K562 (cell line): ENCODE measurements at regions not wholly inside any gene's neighbourhood (a gene's known extent, or its start where the extent isn't known, plus 50 kb on each side); places are given as distances from the start of the nearest gene placed in this dataset.

Source experiments
- CBX3 ChIP-seq, 2 experiments: IDR thresholded peaks; 1 replicate in 1 of 2; 2 replicates in 1 of 2; pipeline ENCODE4 v1.6.1; 2012; ENCODE audit warnings: inconsistent platforms in 2 of 2, low read length in 2 of 2, borderline replicate concordance in 1 of 2, control low read depth in 1 of 2
- CTCF ChIP-seq, 3 experiments: IDR thresholded peaks in 2 of 3; conservative IDR thresholded peaks in 1 of 3; 2 replicates each; pipeline ENCODE4 v1.5.1; 2011 to 2012; ENCODE audit warnings: low read length in 3 of 3, mild to moderate bottlenecking in 3 of 3, control low read depth in 2 of 3, improper control_type of control experiment in 1 of 3, inconsistent platforms in 1 of 3, low read depth in 1 of 3, mixed read lengths in 1 of 3, moderate library complexity in 1 of 3; ENCODE audit not compliant: insufficient read depth in 2 of 3
- E2F6 ChIP-seq, 2 experiments: IDR thresholded peaks; 2 replicates each; pipeline ENCODE4 v1.6.1; 2011; ENCODE audit warnings: borderline replicate concordance in 1 of 2, control low read depth in 1 of 2, low read depth in 1 of 2, low read length in 1 of 2, mild to moderate bottlenecking in 1 of 2, mixed read lengths in 1 of 2, moderate library complexity in 1 of 2; ENCODE audit not compliant: insufficient read depth in 1 of 2, insufficient read length in 1 of 2, poor library complexity in 1 of 2, severe bottlenecking in 1 of 2; ENCODE audit errors: extremely low read depth in 1 of 2
- GABPA ChIP-seq: fragments of 200-800 bp; sonication (Bioruptor generic); conservative IDR thresholded peaks from 2 replicates; pipeline ENCODE4 v1.6.1; 2016; ENCODE audit warnings: low read depth, missing genetic modification characterization, missing compliant biosample characterization
- JUND ChIP-seq, 2 experiments: IDR thresholded peaks; 2 replicates in 1 of 2; 3 replicates in 1 of 2; pipeline ENCODE4 v1.6.1; 2011; ENCODE audit warnings: borderline replicate concordance in 2 of 2, low read depth in 2 of 2, low read length in 2 of 2, improper control_type of control experiment in 1 of 2, missing biosample characterization in 1 of 2, missing genetic modification characterization in 1 of 2, missing genetic modification reagents in 1 of 2
- PTBP1 ChIP-seq: fragments of 200-400 bp; formaldehyde crosslinking; IDR thresholded peaks from 2 replicates; pipeline ENCODE4 v1.6.1; 2017; ENCODE audit warnings: low read depth, low read length
- RAD21 ChIP-seq, 2 experiments: fragments of 250-450 bp in 1 of 2; fragments of 450-650 bp in 1 of 2; sonication (Bioruptor Pico) in 1 of 2; formaldehyde crosslinking in 1 of 2; IDR thresholded peaks in 1 of 2; conservative IDR thresholded peaks in 1 of 2; 2 replicates each; pipeline versions ENCODE4 v1.4.0 to v1.8.0; 2020 to 2022; ENCODE audit warnings: mild to moderate bottlenecking in 2 of 2, moderate library complexity in 1 of 2
- STAT6 ChIP-seq: sonication (generic); formaldehyde crosslinking; IDR thresholded peaks from 2 replicates; pipeline ENCODE4 v1.8.1; 2023; ENCODE audit warnings: mild to moderate bottlenecking, missing genetic modification reagents
- TAF15 ChIP-seq: fragments of 200-400 bp; formaldehyde crosslinking; IDR thresholded peaks from 2 replicates; pipeline ENCODE4 v1.6.1; 2017; ENCODE audit warnings: mild to moderate bottlenecking, low read depth, low read length, moderate library complexity
- TCF7L2 ChIP-seq: fragments of 150-350 bp; IDR thresholded peaks from 2 replicates; pipeline ENCODE4 v1.6.1; 2016; ENCODE audit warnings: low read depth, mild to moderate bottlenecking, low read length, moderate library complexity
- TRIM28 ChIP-seq: fragments of 450-650 bp; IDR thresholded peaks from 2 replicates; pipeline ENCODE4 v1.6.1; 2017
- TF ChIP-seq, protein P1 (sequence below): sonication (generic); formaldehyde crosslinking; IDR thresholded peaks from 2 replicates; pipeline ENCODE4 v1.8.0; 2022; ENCODE audit warnings: mild to moderate bottlenecking, low read depth, missing genetic modification reagents
- TF ChIP-seq, protein P2 (sequence below): fragments of 150-350 bp; IDR thresholded peaks from 2 replicates; pipeline ENCODE4 v1.6.1; 2014; ENCODE audit warnings: low read depth, mild to moderate bottlenecking, low read length, borderline replicate concordance

DNA sequence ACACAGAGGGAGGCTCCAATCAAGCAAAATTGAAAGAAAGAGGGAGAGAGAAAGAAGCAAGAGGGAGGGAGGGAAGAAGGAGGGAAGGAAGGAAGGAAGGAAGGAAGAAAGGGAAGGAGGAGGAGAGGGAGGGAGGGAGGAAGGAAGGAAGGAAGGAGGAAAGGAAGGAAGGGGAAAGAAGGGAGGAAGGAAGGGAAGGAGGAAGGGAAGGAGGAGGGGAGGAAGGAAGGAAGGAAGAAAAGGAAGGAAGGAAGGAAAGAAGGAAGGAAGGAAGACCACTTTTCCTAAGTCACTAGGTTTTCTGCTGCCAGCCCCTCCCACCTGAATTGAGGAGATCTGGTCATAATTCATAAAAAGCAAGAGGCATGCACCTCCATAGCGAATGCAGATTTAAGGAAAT is 287.0 kb downstream of the SP3 start:
- TF ChIP-seq JUND (IDR thresholded peaks at IDR 0.05; ENCODE audit: borderline replicate concordance, low read depth, low read length) (no peak), JUND (tag; IDR thresholded peaks at IDR 0.05; ENCODE audit: borderline replicate concordance, low read depth, low read length) (no peak), RAD21 (CRISPR knock-in tag; conservative IDR thresholded peaks at IDR 0.05 in 1 of 2, IDR thresholded peaks at IDR 0.05 in 1 of 2) (no peak), TCF7L2 (no peak), E2F6 (IDR thresholded peaks at IDR 0.05; ENCODE audit: borderline replicate concordance in 1 of 2, extremely low read depth in 1 of 2, insufficient read depth in 1 of 2, insufficient read length in 1 of 2, low read depth in 1 of 2, low read length in 1 of 2, poor library complexity in 1 of 2, severe bottlenecking in 1 of 2) (no peak), CBX3 (IDR thresholded peaks at IDR 0.05; ENCODE audit: borderline replicate concordance in 1 of 2, low read length in 2 of 2) (no peak), STAT6 (CRISPR knock-in tag) (no peak), CTCF (IDR thresholded peaks at IDR 0.05 in 2 of 3, conservative IDR thresholded peaks at IDR 0.05 in 1 of 3; ENCODE audit: insufficient read depth in 2 of 3, low read depth in 1 of 3, low read length in 3 of 3) (no peak), TAF15 (no peak), GABPA (tag) (no peak), TRIM28 (no peak), PTBP1 (no peak)
- TF ChIP-seq, protein P1, sequence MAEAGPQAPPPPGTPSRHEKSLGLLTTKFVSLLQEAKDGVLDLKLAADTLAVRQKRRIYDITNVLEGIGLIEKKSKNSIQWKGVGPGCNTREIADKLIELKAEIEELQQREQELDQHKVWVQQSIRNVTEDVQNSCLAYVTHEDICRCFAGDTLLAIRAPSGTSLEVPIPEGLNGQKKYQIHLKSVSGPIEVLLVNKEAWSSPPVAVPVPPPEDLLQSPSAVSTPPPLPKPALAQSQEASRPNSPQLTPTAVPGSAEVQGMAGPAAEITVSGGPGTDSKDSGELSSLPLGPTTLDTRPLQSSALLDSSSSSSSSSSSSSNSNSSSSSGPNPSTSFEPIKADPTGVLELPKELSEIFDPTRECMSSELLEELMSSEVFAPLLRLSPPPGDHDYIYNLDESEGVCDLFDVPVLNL (CRISPR knock-in tag): no peak
- TF ChIP-seq, protein P2, sequence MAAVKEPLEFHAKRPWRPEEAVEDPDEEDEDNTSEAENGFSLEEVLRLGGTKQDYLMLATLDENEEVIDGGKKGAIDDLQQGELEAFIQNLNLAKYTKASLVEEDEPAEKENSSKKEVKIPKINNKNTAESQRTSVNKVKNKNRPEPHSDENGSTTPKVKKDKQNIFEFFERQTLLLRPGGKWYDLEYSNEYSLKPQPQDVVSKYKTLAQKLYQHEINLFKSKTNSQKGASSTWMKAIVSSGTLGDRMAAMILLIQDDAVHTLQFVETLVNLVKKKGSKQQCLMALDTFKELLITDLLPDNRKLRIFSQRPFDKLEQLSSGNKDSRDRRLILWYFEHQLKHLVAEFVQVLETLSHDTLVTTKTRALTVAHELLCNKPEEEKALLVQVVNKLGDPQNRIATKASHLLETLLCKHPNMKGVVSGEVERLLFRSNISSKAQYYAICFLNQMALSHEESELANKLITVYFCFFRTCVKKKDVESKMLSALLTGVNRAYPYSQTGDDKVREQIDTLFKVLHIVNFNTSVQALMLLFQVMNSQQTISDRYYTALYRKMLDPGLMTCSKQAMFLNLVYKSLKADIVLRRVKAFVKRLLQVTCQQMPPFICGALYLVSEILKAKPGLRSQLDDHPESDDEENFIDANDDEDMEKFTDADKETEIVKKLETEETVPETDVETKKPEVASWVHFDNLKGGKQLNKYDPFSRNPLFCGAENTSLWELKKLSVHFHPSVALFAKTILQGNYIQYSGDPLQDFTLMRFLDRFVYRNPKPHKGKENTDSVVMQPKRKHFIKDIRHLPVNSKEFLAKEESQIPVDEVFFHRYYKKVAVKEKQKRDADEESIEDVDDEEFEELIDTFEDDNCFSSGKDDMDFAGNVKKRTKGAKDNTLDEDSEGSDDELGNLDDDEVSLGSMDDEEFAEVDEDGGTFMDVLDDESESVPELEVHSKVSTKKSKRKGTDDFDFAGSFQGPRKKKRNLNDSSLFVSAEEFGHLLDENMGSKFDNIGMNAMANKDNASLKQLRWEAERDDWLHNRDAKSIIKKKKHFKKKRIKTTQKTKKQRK: no peak
